Loucy (cell line): ENCODE measurements at regions not wholly inside any gene's neighbourhood (a gene's known extent, or its start where the extent isn't known, plus 50 kb on each side); places are given as distances from the start of the nearest gene placed in this dataset.

ENCODE experiments used
- H2AFZ ChIP-seq: fragments of 200-600 bp; sonication (generic); 2 replicates; pipeline ENCODE4 v1.6.0; 2016; ENCODE audit warnings: antibody characterized with exemption, mild to moderate bottlenecking, low read length, moderate library complexity
- H3F3A ChIP-seq: fragments of 200-600 bp; 2 replicates; pipeline ENCODE4 v1.6.0; 2016; ENCODE audit warnings: antibody characterized with exemption, low read depth, mild to moderate bottlenecking
- H3K27me3 ChIP-seq: fragments of 200-600 bp; sonication (generic); 2 replicates; pipeline ENCODE4 v1.6.1; 2014; ENCODE audit warnings: low read length, mild to moderate bottlenecking; ENCODE audit not compliant: insufficient read depth, poor library complexity, severe bottlenecking
- H3K36me3 ChIP-seq: fragments of 200-600 bp; sonication (generic); 2 replicates; pipeline ENCODE4 v1.6.1; 2016; ENCODE audit warnings: low read length; ENCODE audit not compliant: insufficient read depth
- H3K4me1 ChIP-seq: fragments of 200-600 bp; sonication (generic); 2 replicates; pipeline ENCODE4 v1.5.1; 2014; ENCODE audit warnings: low read length, mild to moderate bottlenecking; ENCODE audit not compliant: insufficient read depth, poor library complexity, severe bottlenecking
- H3K4me2 ChIP-seq: fragments of 200-600 bp; sonication (generic); 2 replicates; pipeline ENCODE4 v1.6.0; 2014; ENCODE audit warnings: antibody characterized with exemption, low read length, low read depth, mild to moderate bottlenecking; ENCODE audit not compliant: poor library complexity, severe bottlenecking
- H3K4me3 ChIP-seq: fragments of 200-600 bp; sonication (generic); 2 replicates; pipeline ENCODE4 v1.5.1; 2014; ENCODE audit warnings: low read length, mild to moderate bottlenecking, mixed read lengths; ENCODE audit not compliant: poor library complexity, severe bottlenecking
- H3K79me2 ChIP-seq: fragments of 200-600 bp; sonication (generic); 2 replicates; pipeline ENCODE4 v1.6.1; 2014; ENCODE audit warnings: low read length; ENCODE audit not compliant: insufficient read depth
- H3K9ac ChIP-seq: fragments of 200-600 bp; sonication (generic); 2 replicates; pipeline ENCODE4 v1.6.0; 2014; ENCODE audit warnings: mild to moderate bottlenecking, low read depth, low read length, moderate library complexity; ENCODE audit not compliant: poor library complexity, severe bottlenecking
- H3K9me2 ChIP-seq: fragments of 200-600 bp; sonication (generic); replicated peaks from 2 replicates; pipeline ENCODE4 v1.6.1; 2016; ENCODE audit warnings: low read depth, low read length, mixed read lengths
- H3K9me3 ChIP-seq: fragments of 200-600 bp; sonication (generic); 2 replicates; pipeline ENCODE4 v1.6.1; 2014; ENCODE audit warnings: mild to moderate bottlenecking, antibody characterized with exemption, low read length, low read depth; ENCODE audit not compliant: insufficient read depth
- H4K20me1 ChIP-seq: fragments of 200-600 bp; sonication (generic); 2 replicates; pipeline ENCODE4 v1.6.0; 2014; ENCODE audit warnings: antibody characterized with exemption, low read length, mild to moderate bottlenecking; ENCODE audit not compliant: insufficient read depth, poor library complexity, severe bottlenecking
- EZH2phosphoT487 ChIP-seq: fragments of 200-600 bp; IDR thresholded peaks from 2 replicates; pipeline ENCODE4 v1.6.1; 2018; ENCODE audit warnings: antibody characterized with exemption, mild to moderate bottlenecking, moderate library complexity, borderline replicate concordance
- TF ChIP-seq, protein P1 (sequence below): fragments of 200-600 bp; sonication (generic); conservative IDR thresholded peaks from 2 replicates; pipeline ENCODE4 v1.5.1; 2014; ENCODE audit warnings: mild to moderate bottlenecking, antibody characterized with exemption, low read length

DNA sequence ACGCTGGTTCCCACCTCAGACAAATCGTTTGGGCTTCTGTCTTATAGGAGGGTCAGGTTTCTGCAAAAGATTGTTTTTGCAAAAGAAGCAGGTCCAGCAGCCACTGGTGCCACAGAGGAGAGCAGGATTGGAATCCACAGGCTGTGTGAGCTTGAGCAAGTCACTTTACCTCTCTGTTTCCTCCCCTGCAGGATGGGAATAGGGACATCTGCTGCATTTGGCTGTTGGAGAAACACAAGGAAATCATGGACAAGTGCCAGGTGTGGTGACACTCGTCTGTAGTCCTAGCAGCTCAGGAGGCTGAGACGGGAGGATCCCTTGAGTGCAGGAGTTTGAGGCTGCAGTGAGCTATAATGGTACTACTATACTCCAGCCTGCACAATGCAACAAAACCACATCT is 422.6 kb downstream of the MN1 start:
- no peaks in the 10 kb centered on the region for H4K20me1 ChIP-seq
- no peaks in the 10 kb centered on the region for H3K4me1 ChIP-seq
- H2AFZ ChIP-seq, result no peak overlapping the region
- no peaks in the 10 kb centered on the region for H3K27me3 ChIP-seq
- H3K4me3 ChIP-seq, result no peak overlapping the region
- H3K79me2 ChIP-seq, result no peaks in the 10 kb centered on the region
- no peak overlapping the region for H3K9ac ChIP-seq
- no peaks in the 10 kb centered on the region for H3F3A ChIP-seq
- H3K4me2 ChIP-seq, result no peak overlapping the region
- no peaks in the 10 kb centered on the region for H3K9me3 ChIP-seq
- TF ChIP-seq EZH2phosphoT487, result no peak
- TF ChIP-seq, protein P1, sequence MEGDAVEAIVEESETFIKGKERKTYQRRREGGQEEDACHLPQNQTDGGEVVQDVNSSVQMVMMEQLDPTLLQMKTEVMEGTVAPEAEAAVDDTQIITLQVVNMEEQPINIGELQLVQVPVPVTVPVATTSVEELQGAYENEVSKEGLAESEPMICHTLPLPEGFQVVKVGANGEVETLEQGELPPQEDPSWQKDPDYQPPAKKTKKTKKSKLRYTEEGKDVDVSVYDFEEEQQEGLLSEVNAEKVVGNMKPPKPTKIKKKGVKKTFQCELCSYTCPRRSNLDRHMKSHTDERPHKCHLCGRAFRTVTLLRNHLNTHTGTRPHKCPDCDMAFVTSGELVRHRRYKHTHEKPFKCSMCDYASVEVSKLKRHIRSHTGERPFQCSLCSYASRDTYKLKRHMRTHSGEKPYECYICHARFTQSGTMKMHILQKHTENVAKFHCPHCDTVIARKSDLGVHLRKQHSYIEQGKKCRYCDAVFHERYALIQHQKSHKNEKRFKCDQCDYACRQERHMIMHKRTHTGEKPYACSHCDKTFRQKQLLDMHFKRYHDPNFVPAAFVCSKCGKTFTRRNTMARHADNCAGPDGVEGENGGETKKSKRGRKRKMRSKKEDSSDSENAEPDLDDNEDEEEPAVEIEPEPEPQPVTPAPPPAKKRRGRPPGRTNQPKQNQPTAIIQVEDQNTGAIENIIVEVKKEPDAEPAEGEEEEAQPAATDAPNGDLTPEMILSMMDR, result no peak
- H3K9me2 ChIP-seq, result no peaks in the 10 kb centered on the region
- no peaks in the 10 kb centered on the region for H3K36me3 ChIP-seq

DNA sequence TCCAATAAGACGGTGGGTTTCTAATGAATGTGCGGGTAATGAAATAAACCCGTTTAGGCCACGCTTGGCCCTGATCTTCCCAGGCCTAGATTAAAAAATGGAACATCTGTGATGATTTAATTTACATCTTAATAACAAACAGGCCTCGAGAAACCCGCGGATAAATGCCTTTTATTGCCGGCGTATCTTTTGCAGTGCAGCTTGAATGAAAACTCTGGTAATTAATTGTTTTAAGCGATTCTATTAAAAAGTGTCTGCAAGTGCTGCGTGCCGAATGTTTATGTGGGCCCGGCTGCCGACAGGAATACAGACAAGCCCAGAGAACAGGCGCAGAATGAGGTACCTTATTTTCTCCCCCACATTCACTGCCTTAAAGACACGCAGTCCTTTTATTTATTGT is 420.7 kb downstream of the MN1 start:
- H3F3A ChIP-seq, result no peaks in the 10 kb centered on the region
- H3K4me2 ChIP-seq, result no peak overlapping the region
- H4K20me1 ChIP-seq, result no peaks in the 10 kb centered on the region
- no peaks in the 10 kb centered on the region for H3K9me3 ChIP-seq
- H3K27me3 ChIP-seq, result no peaks in the 10 kb centered on the region
- TF ChIP-seq, protein P1, result no peak
- TF ChIP-seq EZH2phosphoT487, result no peak
- H3K9me2 ChIP-seq, result no peaks in the 10 kb centered on the region
- no peak overlapping the region for H3K4me3 ChIP-seq
- no peak overlapping the region for H3K9ac ChIP-seq
- H3K79me2 ChIP-seq, result no peaks in the 10 kb centered on the region
- H3K4me1 ChIP-seq, result no peaks in the 10 kb centered on the region
- no peak overlapping the region for H2AFZ ChIP-seq
- no peaks in the 10 kb centered on the region for H3K36me3 ChIP-seq

DNA sequence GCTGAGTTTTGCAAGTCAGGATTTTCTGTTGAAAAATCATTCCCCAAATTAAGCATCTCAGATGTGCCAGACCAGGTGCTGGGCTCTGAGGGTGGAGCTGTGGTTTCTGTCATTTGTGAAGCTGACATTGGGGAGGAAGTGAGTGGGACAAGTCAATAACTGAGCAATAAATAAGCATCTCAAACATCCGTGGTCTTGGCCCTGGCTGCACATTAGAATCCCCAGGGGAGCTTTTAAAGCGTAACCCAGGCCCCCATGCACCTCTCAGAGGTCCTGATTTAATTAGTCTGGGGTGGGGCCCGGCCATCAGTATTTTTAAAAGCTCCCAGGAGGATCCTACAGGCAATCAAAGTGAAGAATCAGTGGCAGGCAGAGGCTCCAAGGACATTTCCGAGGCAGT is 420.0 kb downstream of the MN1 start:
- Histone ChIP-seq H3K9me2 (no peaks in the 10 kb centered on the region), H3K9ac (no peak overlapping the region), H3K4me2 (no peak overlapping the region), H3K36me3 (no peaks in the 10 kb centered on the region), H3K4me3 (no peak overlapping the region), H4K20me1 (no peaks in the 10 kb centered on the region), H3K9me3 (no peaks in the 10 kb centered on the region), H2AFZ (no peak overlapping the region), H3F3A (no peaks in the 10 kb centered on the region), H3K27me3 (no peaks in the 10 kb centered on the region), H3K79me2 (no peaks in the 10 kb centered on the region), H3K4me1 (no peaks in the 10 kb centered on the region)
- TF ChIP-seq, protein P1, result no peak
- TF ChIP-seq EZH2phosphoT487, result no peak
